Left ventricle myocardium inferior (tissue), 1 donor: ENCODE measurements at regions not wholly inside any gene's neighbourhood (a gene's known extent, or its start where the extent isn't known, plus 50 kb on each side); places are given as distances from the start of the nearest gene placed in this dataset.

ENCODE experiments used
- DNase-seq: peaks from one replicate; pipeline ENCODE4 v3.0.0-alpha.2; 2020
- H3K27ac ChIP-seq: fragments of 200-600 bp; replicated peaks from 2 replicates; pipeline ENCODE4 v1.8.0; 2021
- H3K27me3 ChIP-seq: fragments of 200-600 bp; 2 replicates; pipeline ENCODE4 v1.8.0; 2021; ENCODE audit warnings: low read depth
- H3K36me3 ChIP-seq: fragments of 200-600 bp; 2 replicates; pipeline ENCODE4 v1.8.0; 2021
- H3K4me1 ChIP-seq: fragments of 200-600 bp; 2 replicates; pipeline ENCODE4 v1.8.0; 2021
- H3K4me3 ChIP-seq: fragments of 200-600 bp; 2 replicates; pipeline ENCODE4 v1.8.0; 2021; ENCODE audit warnings: mild to moderate bottlenecking, moderate library complexity
- H3K9me3 ChIP-seq: fragments of 200-600 bp; replicated peaks from 2 replicates; pipeline ENCODE4 v1.8.0; 2021
- CTCF ChIP-seq: fragments of 200-600 bp; IDR thresholded peaks from 2 replicates; pipeline ENCODE4 v1.8.0; 2021; ENCODE audit warnings: antibody characterized with exemption, mild to moderate bottlenecking, borderline replicate concordance
- intact Hi-C: fragments of 100-400 bp; cut with micrococcal nuclease; formaldehyde crosslinking; loops from one replicate; pipeline ENCODE4 v1.11.0; 2022
- donor health status: DM: no; HTN: yes; CAD: no; lungs with severe emphysema.

DNA sequence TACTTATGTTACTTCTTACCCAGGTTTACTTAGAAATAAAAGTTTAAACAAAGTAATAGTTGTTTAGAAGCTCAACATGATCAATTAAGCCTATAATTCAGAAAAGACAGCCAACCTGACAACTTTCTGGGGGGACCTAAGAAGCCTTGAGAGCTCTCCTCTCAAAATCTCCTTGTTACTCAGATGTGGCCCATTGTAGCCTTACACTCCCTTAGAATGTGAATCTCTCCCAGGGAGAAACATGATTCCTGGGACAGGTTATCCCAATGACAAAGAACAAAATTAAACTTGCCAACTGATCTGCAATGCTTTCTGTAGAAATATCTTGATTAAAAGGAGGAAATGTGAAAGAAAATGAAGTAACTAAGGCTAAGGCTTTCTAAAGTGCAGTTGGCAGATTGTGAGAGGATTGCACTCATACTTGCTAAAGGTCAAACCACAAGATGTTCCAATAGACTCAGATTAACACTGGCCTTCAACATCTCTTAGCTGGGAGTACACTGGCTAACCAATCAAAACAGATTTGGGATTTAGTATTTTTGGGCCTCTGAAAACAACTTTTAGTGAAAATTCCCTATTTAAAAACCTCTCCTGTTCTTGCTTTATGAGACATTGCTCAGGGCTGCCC is 72.3 kb upstream of the TMX1 start:
- no peak for DNase-seq
- peaks cover 1% of the 10 kb centered on the region for H3K27me3 ChIP-seq

GRCh38 chr14:51168215-51168613 is 71.8 kb upstream of the TMX1 start:
- H3K27me3 ChIP-seq, result peaks cover 7% of the 10 kb centered on the region
- H3K36me3 ChIP-seq, result no peaks in the 10 kb centered on the region
- TF ChIP-seq CTCF, result no peak
- no peak overlapping the region for H3K4me3 ChIP-seq
- H3K9me3 ChIP-seq, result no peaks in the 10 kb centered on the region
- H3K4me1 ChIP-seq, result no peaks in the 10 kb centered on the region
- intact Hi-C loops, result no loop called here
- no peak for DNase-seq
- peak overlapping the region; percentile 36 for H3K27ac ChIP-seq

More for the DNA sequence above, 72.3 kb upstream of the TMX1 start:
- no peak for TF ChIP-seq CTCF
- no peaks in the 10 kb centered on the region for H3K9me3 ChIP-seq
- H3K4me3 ChIP-seq, result no peak overlapping the region
- H3K36me3 ChIP-seq, result no peaks in the 10 kb centered on the region
- H3K4me1 ChIP-seq, result no peaks in the 10 kb centered on the region
- intact Hi-C loops, result no loop called here
- peak overlapping the region; percentile 36 for H3K27ac ChIP-seq

- Histone ChIP-seq H3K27ac (no peak overlapping the region), H3K4me3 (no peak overlapping the region), H3K27me3 (peaks cover 20% of the 10 kb centered on the region), H3K4me1 (no peaks in the 10 kb centered on the region), H3K36me3 (no peaks in the 10 kb centered on the region), H3K9me3 (peaks cover 2% of the 10 kb centered on the region)
- no peak for TF ChIP-seq CTCF
- intact Hi-C loops, result no loop called here
- DNase-seq, result no peak
These were observed 66.2 kb upstream of the TMX1 start for GRCh38 chr14:51173863-51174262.

DNA sequence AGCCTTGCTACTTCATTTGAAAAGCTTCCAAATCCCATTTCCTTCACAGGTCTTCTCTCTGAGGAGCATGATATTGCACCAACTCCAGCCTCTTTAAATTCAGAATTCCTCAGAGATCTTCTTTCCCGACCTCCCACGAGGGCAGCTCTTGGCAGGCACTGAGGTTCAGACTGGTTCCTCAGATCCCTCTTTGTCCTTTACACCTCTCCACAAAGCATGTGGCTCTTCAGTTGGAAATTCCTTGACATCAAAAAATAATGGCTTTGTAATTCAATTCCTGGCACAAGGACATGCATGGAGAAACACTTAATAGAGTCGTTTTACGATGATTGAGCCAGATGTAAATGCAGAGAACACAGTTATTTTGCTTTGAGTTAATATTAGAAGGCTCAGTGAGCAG is 63.2 kb upstream of the TMX1 start:
- no peak overlapping the region for H3K4me3 ChIP-seq
- H3K4me1 ChIP-seq, result no peaks in the 10 kb centered on the region
- no peak for TF ChIP-seq CTCF
- peaks cover 6% of the 10 kb centered on the region for H3K9me3 ChIP-seq
- H3K36me3 ChIP-seq, result no peaks in the 10 kb centered on the region
- H3K27me3 ChIP-seq, result peaks cover 20% of the 10 kb centered on the region
- intact Hi-C loops, result no loop called here
- no peak for DNase-seq
- H3K27ac ChIP-seq, result no peak overlapping the region

DNA sequence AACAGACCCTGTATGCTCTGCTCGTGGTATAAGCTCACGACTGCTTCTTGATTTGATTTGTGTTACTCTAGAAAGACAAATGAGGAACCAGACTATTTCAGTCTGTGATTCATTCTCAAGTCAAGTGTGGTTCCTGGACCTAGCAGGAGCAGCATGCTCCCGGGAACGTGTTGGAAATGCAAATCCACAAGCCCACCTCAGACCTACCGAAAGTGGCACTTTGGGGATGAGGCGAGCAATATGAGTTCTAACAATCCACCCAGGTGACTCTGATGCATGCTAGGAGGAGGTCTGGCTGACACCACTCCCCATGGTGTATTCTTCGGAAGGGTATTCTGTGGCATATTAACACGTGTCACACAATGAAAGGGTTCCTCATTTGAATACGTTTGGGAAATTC is 59.5 kb upstream of the TMX1 start:
- Histone ChIP-seq H3K4me3 (no peak overlapping the region), H3K9me3 (peaks cover 6% of the 10 kb centered on the region), H3K27ac (no peak overlapping the region), H3K36me3 (no peaks in the 10 kb centered on the region), H3K27me3 (peaks cover under 1% of the 10 kb centered on the region), H3K4me1 (no peaks in the 10 kb centered on the region)
- intact Hi-C loops, result no loop called here
- no peak for TF ChIP-seq CTCF
- DNase-seq, result no peak
